ENCODE measurements at regions not wholly inside any gene's neighbourhood (a gene's known extent, or its start where the extent isn't known, plus 50 kb on each side); places are given as distances from the start of the nearest gene placed in this dataset.

GRCh38 chr6:80714513-80714912, 608.0 kb downstream of the BCKDHB start:
- TF ChIP-seq POLR2A (IDR thresholded peaks at IDR 0.05; ENCODE audit: low read depth, low read length), result no peak
- TF ChIP-seq TAF1 (IDR thresholded peaks at IDR 0.05; ENCODE audit: low read depth, low read length), result no peak
- no peak for TF ChIP-seq POLR2AphosphoS5 (IDR thresholded peaks at IDR 0.05; ENCODE audit: low read depth, low read length)
- no peak for TF ChIP-seq SPI1 (IDR thresholded peaks at IDR 0.05; ENCODE audit: low read depth, low read length)
- TF ChIP-seq PAX5 (IDR thresholded peaks at IDR 0.05; ENCODE audit: insufficient read depth, low read length, severe bottlenecking), result no peak
- TF ChIP-seq POU2F2 (IDR thresholded peaks at IDR 0.05; ENCODE audit: low read depth, low read length), result no peak

Measured in GM12891 (cell line).